BLaER1 treated with 17β-estradiol and CSF1 and Interleukin-3, amounts not matched to agents 10 nM and 100 nM (cell line): ENCODE measurements at regions not wholly inside any gene's neighbourhood (a gene's known extent, or its start where the extent isn't known, plus 50 kb on each side); places are given as distances from the start of the nearest gene placed in this dataset.

ENCODE experiments used
- H3K27ac ChIP-seq, 11 experiments: shearing (Covaris generic); formaldehyde crosslinking; 2 replicates each; pipeline ENCODE4 v1.8.1; 2022
- H3K27me3 ChIP-seq, 11 experiments: shearing (Covaris generic); formaldehyde crosslinking; 2 replicates each; pipeline ENCODE4 v1.8.1; 2022
- H3K36me3 ChIP-seq, 11 experiments: shearing (Covaris generic); formaldehyde crosslinking; 2 replicates each; pipeline ENCODE4 v1.8.1; 2022
- H3K4me1 ChIP-seq, 10 experiments: shearing (Covaris generic); formaldehyde crosslinking; 2 replicates each; pipeline ENCODE4 v1.8.1; 2022
- H3K4me2 ChIP-seq, 11 experiments: shearing (Covaris generic); formaldehyde crosslinking; 2 replicates each; pipeline ENCODE4 v1.8.1; 2022
- H3K4me3 ChIP-seq, 10 experiments: shearing (Covaris generic); formaldehyde crosslinking; 2 replicates each; pipeline ENCODE4 v1.8.1; 2022
- H3K9ac ChIP-seq, 11 experiments: shearing (Covaris generic); formaldehyde crosslinking; 2 replicates each; pipeline ENCODE4 v1.8.1; 2022
- H3K9me3 ChIP-seq, 11 experiments: shearing (Covaris generic); formaldehyde crosslinking; replicated peaks in 1 of 11; 2 replicates each; pipeline ENCODE4 v1.8.1; 2022
- H4K20me1 ChIP-seq, 11 experiments: shearing (Covaris generic); formaldehyde crosslinking; 2 replicates each; pipeline ENCODE4 v1.8.1; 2022
- Cebpa-rat ChIP-seq, 11 experiments: shearing (Covaris generic); IDR thresholded peaks; 2 replicates each; pipeline ENCODE4 v1.8.1; 2022

- no peak for TF ChIP-seq Cebpa-rat (IDR thresholded peaks at IDR 0.05)
- H3K27me3 ChIP-seq, result no peaks in the 10 kb centered on the region
Measured at GRCh38 chr20:57877131-57877824, 167.5 kb upstream of the PMEPA1 start.

GRCh38 chr20:57876163-57876562, 166.3 kb upstream of the PMEPA1 start:
- no peaks in the 10 kb centered on the region for H3K4me1 ChIP-seq
- H3K9me3 ChIP-seq, result peaks cover 0 to 17% (median 9%) of the 10 kb centered on the region in 11 experiments; a peak in 12 of 22 replicates
- no peak overlapping the region for H3K4me3 ChIP-seq
- H3K27me3 ChIP-seq, result no peaks in the 10 kb centered on the region
- H3K4me2 ChIP-seq, result no peak overlapping the region
- no peak overlapping the region for H3K9ac ChIP-seq
- H3K27ac ChIP-seq, result no peak overlapping the region
- no peak for TF ChIP-seq Cebpa-rat (IDR thresholded peaks at IDR 0.05)
- no peaks in the 10 kb centered on the region for H4K20me1 ChIP-seq
- no peaks in the 10 kb centered on the region for H3K36me3 ChIP-seq

More at GRCh38 chr20:57877131-57877824, 167.5 kb upstream of the PMEPA1 start:
- no peaks in the 10 kb centered on the region for H3K36me3 ChIP-seq
- no peak overlapping the region for H3K27ac ChIP-seq
- peaks cover 0 to 9% (median 8%) of the 10 kb centered on the region in 11 experiments; a peak in 12 of 22 replicates for H3K9me3 ChIP-seq
- H3K4me1 ChIP-seq, result no peaks in the 10 kb centered on the region
- no peak overlapping the region for H3K4me2 ChIP-seq
- no peak overlapping the region for H3K9ac ChIP-seq
- no peak overlapping the region for H3K4me3 ChIP-seq
- H4K20me1 ChIP-seq, result no peaks in the 10 kb centered on the region

GRCh38 chr20:57874141-57874540, 164.3 kb upstream of the PMEPA1 start:
- Histone ChIP-seq H3K4me3 (no peak overlapping the region), H3K9me3 (peaks cover 0 to 17% (median 9%) of the 10 kb centered on the region in 11 experiments; a peak in 12 of 22 replicates), H3K9ac (no peak overlapping the region), H3K4me2 (no peak overlapping the region), H3K27me3 (0 out of 22 replicates have a peak, but pooled peaks cover 0 to 4% (median 0%) of the 10 kb centered on the region in 11 experiments), H3K27ac (no peak overlapping the region), H4K20me1 (no peaks in the 10 kb centered on the region), H3K4me1 (peaks cover 0 to 2% (median 0%) of the 10 kb centered on the region in 10 experiments; a peak in 1 of 20 replicates), H3K36me3 (no peaks in the 10 kb centered on the region)
- no peak for TF ChIP-seq Cebpa-rat (IDR thresholded peaks at IDR 0.05)

DNA sequence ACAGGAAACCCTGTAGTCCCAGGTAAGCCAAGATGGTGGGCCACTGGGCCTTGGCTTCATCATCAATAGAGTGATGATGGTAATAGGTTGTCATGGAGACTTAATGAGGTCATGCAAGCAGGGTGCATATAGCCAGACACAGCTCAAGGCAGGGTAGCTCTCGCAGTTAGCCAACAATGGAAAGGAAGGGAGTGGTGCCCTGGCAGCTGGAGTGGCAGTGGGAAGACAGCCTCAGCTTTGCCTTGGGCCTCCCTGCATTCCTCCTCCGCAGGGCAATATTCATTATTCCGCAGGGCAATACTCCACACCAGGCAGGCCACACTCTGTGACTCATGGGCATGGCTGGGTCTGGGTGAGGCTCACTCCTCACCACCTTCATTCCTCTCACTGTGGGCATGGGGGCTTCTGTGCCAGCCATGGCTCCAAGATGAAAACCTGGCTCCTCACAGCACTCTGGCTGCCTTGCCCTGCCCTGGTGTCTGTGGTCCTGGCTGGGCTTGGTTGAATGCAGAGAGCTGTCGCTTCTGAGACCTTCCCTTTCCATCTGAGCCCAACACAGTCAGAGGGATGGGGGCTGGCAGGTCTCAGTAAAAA, 163.1 kb upstream of the PMEPA1 start:
- Histone ChIP-seq H3K4me3 (no peak overlapping the region), H3K27ac (no peak overlapping the region), H3K27me3 (0 out of 22 replicates have a peak, but pooled peaks cover 0 to 4% (median 0%) of the 10 kb centered on the region in 11 experiments), H3K4me1 (peaks cover 0 to 12% (median 9%) of the 10 kb centered on the region in 10 experiments; a peak in 10 of 20 replicates), H3K9me3 (peaks cover 0 to 17% (median 9%) of the 10 kb centered on the region in 11 experiments; a peak in 12 of 22 replicates), H3K36me3 (no peaks in the 10 kb centered on the region), H3K9ac (no peak overlapping the region), H4K20me1 (no peaks in the 10 kb centered on the region), H3K4me2 (no peak overlapping the region)
- no peak for TF ChIP-seq Cebpa-rat (IDR thresholded peaks at IDR 0.05)

GRCh38 chr20:57871237-57871632, 161.4 kb upstream of the PMEPA1 start:
- no peak overlapping the region for H3K4me3 ChIP-seq

GRCh38 chr20:57870597-57871236, 160.9 kb upstream of the PMEPA1 start:
- no peak for TF ChIP-seq Cebpa-rat (IDR thresholded peaks at IDR 0.05)
- no peak overlapping the region for H3K27ac ChIP-seq
- H3K4me3 ChIP-seq, result no peak overlapping the region
- H3K9me3 ChIP-seq, result peaks cover 0 to 17% (median 9%) of the 10 kb centered on the region in 11 experiments; a peak in 12 of 22 replicates
- no peak overlapping the region for H3K9ac ChIP-seq
- H3K4me2 ChIP-seq, result no peak overlapping the region
- 0 out of 22 replicates have a peak, but pooled peaks cover 0 to 4% (median 0%) of the 10 kb centered on the region in 11 experiments for H3K27me3 ChIP-seq
- no peaks in the 10 kb centered on the region for H3K36me3 ChIP-seq
- no peaks in the 10 kb centered on the region for H4K20me1 ChIP-seq
- H3K4me1 ChIP-seq, result peaks cover 0 to 12% (median 10%) of the 10 kb centered on the region in 10 experiments; a peak in 10 of 20 replicates

More at GRCh38 chr20:57871237-57871632, 161.4 kb upstream of the PMEPA1 start:
- H3K4me2 ChIP-seq, result no peak overlapping the region
- 0 out of 22 replicates have a peak, but pooled peaks cover 0 to 4% (median 0%) of the 10 kb centered on the region in 11 experiments for H3K27me3 ChIP-seq
- H4K20me1 ChIP-seq, result no peaks in the 10 kb centered on the region
- no peaks in the 10 kb centered on the region for H3K36me3 ChIP-seq
- no peak for TF ChIP-seq Cebpa-rat (IDR thresholded peaks at IDR 0.05)
- no peak overlapping the region for H3K27ac ChIP-seq
- no peak overlapping the region for H3K9ac ChIP-seq
- H3K4me1 ChIP-seq, result peaks cover 0 to 12% (median 10%) of the 10 kb centered on the region in 10 experiments; a peak in 10 of 20 replicates
- H3K9me3 ChIP-seq, result peaks cover 0 to 17% (median 9%) of the 10 kb centered on the region in 11 experiments; a peak in 12 of 22 replicates

- no peak for TF ChIP-seq Cebpa-rat (IDR thresholded peaks at IDR 0.05)
Measured at GRCh38 chr20:57869951-57870315, 160.1 kb upstream of the PMEPA1 start.

GRCh38 chr20:57869291-57869950, 159.6 kb upstream of the PMEPA1 start:
- H3K4me1 ChIP-seq, result peaks cover 0 to 12% (median 10%) of the 10 kb centered on the region in 10 experiments; a peak in 10 of 20 replicates
- H4K20me1 ChIP-seq, result no peaks in the 10 kb centered on the region
- peaks cover 0 to 17% (median 9%) of the 10 kb centered on the region in 11 experiments; a peak in 12 of 22 replicates for H3K9me3 ChIP-seq
- no peak for TF ChIP-seq Cebpa-rat (IDR thresholded peaks at IDR 0.05)
- 0 out of 22 replicates have a peak, but pooled peaks cover 0 to 4% (median 0%) of the 10 kb centered on the region in 11 experiments for H3K27me3 ChIP-seq
- H3K4me3 ChIP-seq, result no peak overlapping the region
- no peaks in the 10 kb centered on the region for H3K36me3 ChIP-seq
- H3K27ac ChIP-seq, result no peak overlapping the region
- no peak overlapping the region for H3K9ac ChIP-seq
- peak overlapping the region in 1 of 11 experiments; percentile 48; a peak in 2 of 22 replicates for H3K4me2 ChIP-seq

More at GRCh38 chr20:57869951-57870315, 160.1 kb upstream of the PMEPA1 start:
- Histone ChIP-seq H3K4me1 (peaks cover 0 to 12% (median 10%) of the 10 kb centered on the region in 10 experiments; a peak in 10 of 20 replicates), H3K36me3 (no peaks in the 10 kb centered on the region), H3K4me2 (no peak overlapping the region), H3K9me3 (peaks cover 0 to 17% (median 9%) of the 10 kb centered on the region in 11 experiments; a peak in 12 of 22 replicates), H3K27me3 (0 out of 22 replicates have a peak, but pooled peaks cover 0 to 4% (median 0%) of the 10 kb centered on the region in 11 experiments), H3K4me3 (no peak overlapping the region), H3K9ac (no peak overlapping the region), H4K20me1 (no peaks in the 10 kb centered on the region), H3K27ac (no peak overlapping the region)
